ENCODE measurements at regions not wholly inside any gene's neighbourhood (a gene's known extent, or its start where the extent isn't known, plus 50 kb on each side); places are given as distances from the start of the nearest gene placed in this dataset.

- no peak overlapping the region for H3K4me2 ChIP-seq (ENCODE audit: low read length)
- no peak overlapping the region for H2AK5ac ChIP-seq (ENCODE audit: low read length)
- H3K27me3 ChIP-seq (ENCODE audit: insufficient read depth, low read length), result no peaks in the 10 kb centered on the region
- H3K18ac ChIP-seq (ENCODE audit: low read length), result no peak overlapping the region
- no peak overlapping the region for H3K27ac ChIP-seq (ENCODE audit: low read depth, low read length)
- no peak overlapping the region for H2BK120ac ChIP-seq (ENCODE audit: insufficient read depth, low read length, poor library complexity)
- no peak overlapping the region for H2BK5ac ChIP-seq (ENCODE audit: low read depth, low read length, poor library complexity)
- no peaks in the 10 kb centered on the region for H3K4me1 ChIP-seq (ENCODE audit: control insufficient read depth in 1 of 2, insufficient read depth in 2 of 2, low read length in 2 of 2)
- H3K9me3 ChIP-seq (ENCODE audit: insufficient read depth, low read depth, low read length), result no peaks in the 10 kb centered on the region
- H3K4me3 ChIP-seq (ENCODE audit: low read depth, low read length), result no peak overlapping the region
- no peak overlapping the region for H3K14ac ChIP-seq (ENCODE audit: low read length)
- no peak overlapping the region for H4K8ac ChIP-seq (ENCODE audit: low read depth, low read length)
- WGBS (ENCODE audit: extremely low coverage, insufficient coverage, insufficient read length), result no CpG with 5 or more reads among the region's 4 CpGs
- H3K79me1 ChIP-seq (ENCODE audit: low read length), result no peaks in the 10 kb centered on the region
- no peak overlapping the region for H4K12ac ChIP-seq (ENCODE audit: low read depth, low read length)
- H4K91ac ChIP-seq (ENCODE audit: low read depth, low read length), result no peak overlapping the region
- no peak overlapping the region for H3K9ac ChIP-seq (ENCODE audit: low read length)
- no peak for DNase-seq
- no peaks in the 10 kb centered on the region for H3K79me2 ChIP-seq (ENCODE audit: control insufficient read depth, insufficient read depth, low read length, poor library complexity)
- no peak overlapping the region for H2AFZ ChIP-seq (ENCODE audit: insufficient read depth, low read length, poor library complexity)
- H2BK12ac ChIP-seq (ENCODE audit: low read length), result no peak overlapping the region
- H3K23ac ChIP-seq (ENCODE audit: low read length), result no peak overlapping the region
- no peak overlapping the region for H3K4ac ChIP-seq (ENCODE audit: low read depth, low read length)
- H3K36me3 ChIP-seq (ENCODE audit: control insufficient read depth in 1 of 2, insufficient read depth in 2 of 2, low read length in 2 of 2), result no peaks in the 10 kb centered on the region
Measured at GRCh38 chr15:61657461-61657860, 402.8 kb downstream of the VPS13C start.

GRCh38 chr15:61656391-61656790 is 403.9 kb downstream of the VPS13C start:
- H3K4me2 ChIP-seq (ENCODE audit: low read length), result no peak overlapping the region
- H3K4me1 ChIP-seq (ENCODE audit: control insufficient read depth in 1 of 2, insufficient read depth in 2 of 2, low read length in 2 of 2), result no peaks in the 10 kb centered on the region
- H4K91ac ChIP-seq (ENCODE audit: low read depth, low read length), result no peak overlapping the region

GRCh38 chr15:61655881-61656280 is 404.4 kb downstream of the VPS13C start:
- WGBS (ENCODE audit: extremely low coverage, insufficient coverage, insufficient read length), result no CpG with 5 or more reads among the region's 3 CpGs
- no peak overlapping the region for H3K9ac ChIP-seq (ENCODE audit: low read length)
- H3K23ac ChIP-seq (ENCODE audit: low read length), result no peak overlapping the region
- no peak overlapping the region for H3K27ac ChIP-seq (ENCODE audit: low read depth, low read length)
- no peaks in the 10 kb centered on the region for H3K4me1 ChIP-seq (ENCODE audit: control insufficient read depth in 1 of 2, insufficient read depth in 2 of 2, low read length in 2 of 2)
- no peaks in the 10 kb centered on the region for H3K27me3 ChIP-seq (ENCODE audit: insufficient read depth, low read length)
- no peak overlapping the region for H3K18ac ChIP-seq (ENCODE audit: low read length)
- no peaks in the 10 kb centered on the region for H3K36me3 ChIP-seq (ENCODE audit: control insufficient read depth in 1 of 2, insufficient read depth in 2 of 2, low read length in 2 of 2)
- no peak overlapping the region for H4K12ac ChIP-seq (ENCODE audit: low read depth, low read length)
- H2AFZ ChIP-seq (ENCODE audit: insufficient read depth, low read length, poor library complexity), result no peak overlapping the region
- H3K4ac ChIP-seq (ENCODE audit: low read depth, low read length), result no peak overlapping the region
- no peak overlapping the region for H4K8ac ChIP-seq (ENCODE audit: low read depth, low read length)
- H2BK120ac ChIP-seq (ENCODE audit: insufficient read depth, low read length, poor library complexity), result no peak overlapping the region
- DNase-seq, result no peak
- H3K4me2 ChIP-seq (ENCODE audit: low read length), result no peak overlapping the region
- no peak overlapping the region for H3K4me3 ChIP-seq (ENCODE audit: low read depth, low read length)
- no peak overlapping the region for H2AK5ac ChIP-seq (ENCODE audit: low read length)
- no peaks in the 10 kb centered on the region for H3K79me1 ChIP-seq (ENCODE audit: low read length)
- H2BK12ac ChIP-seq (ENCODE audit: low read length), result no peak overlapping the region
- H3K14ac ChIP-seq (ENCODE audit: low read length), result no peak overlapping the region
- H4K91ac ChIP-seq (ENCODE audit: low read depth, low read length), result no peak overlapping the region
- H3K9me3 ChIP-seq (ENCODE audit: insufficient read depth, low read depth, low read length), result peaks cover 3% of the 10 kb centered on the region
- no peaks in the 10 kb centered on the region for H3K79me2 ChIP-seq (ENCODE audit: control insufficient read depth, insufficient read depth, low read length, poor library complexity)
- H2BK5ac ChIP-seq (ENCODE audit: low read depth, low read length, poor library complexity), result no peak overlapping the region

More at GRCh38 chr15:61656391-61656790, 403.9 kb downstream of the VPS13C start:
- H3K4ac ChIP-seq (ENCODE audit: low read depth, low read length), result no peak overlapping the region
- no peak overlapping the region for H2BK120ac ChIP-seq (ENCODE audit: insufficient read depth, low read length, poor library complexity)
- no peak overlapping the region for H3K9ac ChIP-seq (ENCODE audit: low read length)
- no peak for DNase-seq
- no peak overlapping the region for H3K14ac ChIP-seq (ENCODE audit: low read length)
- no peaks in the 10 kb centered on the region for H3K79me2 ChIP-seq (ENCODE audit: control insufficient read depth, insufficient read depth, low read length, poor library complexity)
- H3K9me3 ChIP-seq (ENCODE audit: insufficient read depth, low read depth, low read length), result no peaks in the 10 kb centered on the region
- H4K12ac ChIP-seq (ENCODE audit: low read depth, low read length), result no peak overlapping the region
- H4K8ac ChIP-seq (ENCODE audit: low read depth, low read length), result no peak overlapping the region
- no peak overlapping the region for H2BK5ac ChIP-seq (ENCODE audit: low read depth, low read length, poor library complexity)
- H3K18ac ChIP-seq (ENCODE audit: low read length), result no peak overlapping the region
- H3K79me1 ChIP-seq (ENCODE audit: low read length), result no peaks in the 10 kb centered on the region
- no CpG with 5 or more reads among the region's 11 CpGs for WGBS (ENCODE audit: extremely low coverage, insufficient coverage, insufficient read length)
- H2BK12ac ChIP-seq (ENCODE audit: low read length), result no peak overlapping the region
- H2AFZ ChIP-seq (ENCODE audit: insufficient read depth, low read length, poor library complexity), result no peak overlapping the region
- H3K27me3 ChIP-seq (ENCODE audit: insufficient read depth, low read length), result no peaks in the 10 kb centered on the region
- H3K27ac ChIP-seq (ENCODE audit: low read depth, low read length), result no peak overlapping the region
- no peak overlapping the region for H2AK5ac ChIP-seq (ENCODE audit: low read length)
- no peak overlapping the region for H3K4me3 ChIP-seq (ENCODE audit: low read depth, low read length)
- H3K36me3 ChIP-seq (ENCODE audit: control insufficient read depth in 1 of 2, insufficient read depth in 2 of 2, low read length in 2 of 2), result no peaks in the 10 kb centered on the region
- no peak overlapping the region for H3K23ac ChIP-seq (ENCODE audit: low read length)

- H2BK12ac ChIP-seq (ENCODE audit: low read length), result no peak overlapping the region
- DNase-seq, result no peak
- no CpG with 5 or more reads among the region's 12 CpGs for WGBS (ENCODE audit: extremely low coverage, insufficient coverage, insufficient read length)
- no peak overlapping the region for H3K27ac ChIP-seq (ENCODE audit: low read depth, low read length)
- no peak overlapping the region for H3K4me3 ChIP-seq (ENCODE audit: low read depth, low read length)
- no peak overlapping the region for H3K4me2 ChIP-seq (ENCODE audit: low read length)
- no peaks in the 10 kb centered on the region for H3K27me3 ChIP-seq (ENCODE audit: insufficient read depth, low read length)
- no peak overlapping the region for H3K18ac ChIP-seq (ENCODE audit: low read length)
- no peak overlapping the region for H3K9ac ChIP-seq (ENCODE audit: low read length)
- H3K36me3 ChIP-seq (ENCODE audit: control insufficient read depth in 1 of 2, insufficient read depth in 2 of 2, low read length in 2 of 2), result no peaks in the 10 kb centered on the region
- H3K23ac ChIP-seq (ENCODE audit: low read length), result no peak overlapping the region
- H3K79me2 ChIP-seq (ENCODE audit: control insufficient read depth, insufficient read depth, low read length, poor library complexity), result no peaks in the 10 kb centered on the region
- no peak overlapping the region for H4K8ac ChIP-seq (ENCODE audit: low read depth, low read length)
- no peak overlapping the region for H4K12ac ChIP-seq (ENCODE audit: low read depth, low read length)
- no peaks in the 10 kb centered on the region for H3K4me1 ChIP-seq (ENCODE audit: control insufficient read depth in 1 of 2, insufficient read depth in 2 of 2, low read length in 2 of 2)
- no peak overlapping the region for H2AFZ ChIP-seq (ENCODE audit: insufficient read depth, low read length, poor library complexity)
- no peak overlapping the region for H2BK5ac ChIP-seq (ENCODE audit: low read depth, low read length, poor library complexity)
- peaks cover 3% of the 10 kb centered on the region for H3K9me3 ChIP-seq (ENCODE audit: insufficient read depth, low read depth, low read length)
- H2BK120ac ChIP-seq (ENCODE audit: insufficient read depth, low read length, poor library complexity), result no peak overlapping the region
- H3K14ac ChIP-seq (ENCODE audit: low read length), result no peak overlapping the region
- no peak overlapping the region for H2AK5ac ChIP-seq (ENCODE audit: low read length)
- H3K4ac ChIP-seq (ENCODE audit: low read depth, low read length), result no peak overlapping the region
- H4K91ac ChIP-seq (ENCODE audit: low read depth, low read length), result no peak overlapping the region
- no peaks in the 10 kb centered on the region for H3K79me1 ChIP-seq (ENCODE audit: low read length)
Measured at GRCh38 chr15:61654918-61655317, 405.3 kb downstream of the VPS13C start.

Data from trophoblast cell (in vitro differentiated cells and primary cell).